Endothelial cell of umbilical vein (primary cell): ENCODE measurements at regions not wholly inside any gene's neighbourhood (a gene's known extent, or its start where the extent isn't known, plus 50 kb on each side); places are given as distances from the start of the nearest gene placed in this dataset.

Experiments
- BruUV-seq: library from RNA; stranded (reverse); fragments of 400-500 nt; replicated peaks from 2 replicates; lab custom pipeline; 2021; lab: Mats Ljungman, UMichigan
- CTCF ChIA-PET: fragments of 300-600, 350-600 bp; sonication (Branson Sonifier 250); formaldehyde crosslinking; loops from one replicate; lab custom pipeline; 2021; ENCODE audit warnings: antibody characterized with exemption, inconsistent platforms; lab: Charles Lee
- POLR2A ChIA-PET: fragments of 300-600, 350-600 bp; sonication (Branson Sonifier 250); formaldehyde crosslinking; loops from one replicate; lab custom pipeline; 2021; ENCODE audit warnings: antibody characterized with exemption, inconsistent platforms; lab: Charles Lee
- DNase-seq: peaks from one replicate; pipeline ENCODE4 v3.0.0-alpha.2; 2011; ENCODE audit warnings: low read depth, low spot score
- FAIRE-seq: peaks from 2 replicates; lab custom pipeline; 2011; peaks lifted over from hg19 to GRCh38; lab: Jason Lieb, UNC
- H2AFZ ChIP-seq: 2 replicates; pipeline ENCODE4 v1.6.0; 2012; ENCODE audit warnings: low read depth, low read length, control low read depth, inconsistent platforms
- H3K27ac ChIP-seq: 2 replicates; pipeline ENCODE4 v1.5.1; 2011; ENCODE audit warnings: low read depth, mild to moderate bottlenecking, control low read depth, low read length, moderate library complexity; ENCODE audit not compliant: insufficient read depth
- H3K27me3 ChIP-seq, 2 experiments: 2 replicates each; pipeline versions ENCODE4 v1.6.0 to v1.6.1; 2011; ENCODE audit warnings: low read length in 2 of 2, mixed read lengths in 1 of 2; ENCODE audit not compliant: control insufficient read depth in 2 of 2, insufficient read depth in 2 of 2
- H3K36me3 ChIP-seq, 2 experiments: 2 replicates in 1 of 2; 3 replicates in 1 of 2; pipeline ENCODE4 v1.5.1; 2011; ENCODE audit warnings: low read length in 2 of 2, mild to moderate bottlenecking in 1 of 2, moderate library complexity in 1 of 2; ENCODE audit not compliant: control insufficient read depth in 2 of 2, insufficient read depth in 2 of 2; ENCODE audit errors: extremely low read depth in 1 of 2
- H3K4me1 ChIP-seq: 3 replicates; pipeline ENCODE4 v1.5.1; 2011; ENCODE audit warnings: mild to moderate bottlenecking, low read length; ENCODE audit not compliant: control insufficient read depth, insufficient read depth; ENCODE audit errors: extremely low read depth
- H3K4me2 ChIP-seq: 2 replicates; pipeline ENCODE4 v1.6.1; 2011; ENCODE audit warnings: low read length, control low read depth, mixed read lengths; ENCODE audit not compliant: insufficient read depth
- H3K4me3 ChIP-seq, 3 experiments: fragments of 200-600 bp in 1 of 3; sonication (generic), shearing (Covaris generic) in 1 of 3; replicated peaks in 1 of 3; 2 replicates each; pipeline ENCODE4 v1.5.1; 2011 to 2016; ENCODE audit warnings: control low read depth in 3 of 3, low read length in 3 of 3, mild to moderate bottlenecking in 2 of 3, inconsistent platforms in 1 of 3, low read depth in 1 of 3, moderate library complexity in 1 of 3; ENCODE audit not compliant: insufficient read depth in 1 of 3
- H3K79me2 ChIP-seq: 2 replicates; pipeline ENCODE4 v1.6.0; 2012; ENCODE audit warnings: low read length, inconsistent platforms; ENCODE audit not compliant: control insufficient read depth, insufficient read depth
- H3K9ac ChIP-seq: replicated peaks from 2 replicates; pipeline ENCODE3; 2011; ENCODE audit warnings: low read length, control low read depth; ENCODE audit not compliant: insufficient read depth; ENCODE audit errors: extremely low read depth
- H3K9me1 ChIP-seq: replicated peaks from 3 replicates; pipeline ENCODE4 v1.6.0; 2011; ENCODE audit warnings: mild to moderate bottlenecking, low read length; ENCODE audit not compliant: control insufficient read depth, insufficient read depth; ENCODE audit errors: extremely low read depth
- H3K9me3 ChIP-seq: replicated peaks from 2 replicates; pipeline ENCODE4 v1.5.1; 2012; ENCODE audit warnings: low read length, inconsistent platforms; ENCODE audit not compliant: control insufficient read depth, insufficient read depth
- H4K20me1 ChIP-seq: replicated peaks from 2 replicates; pipeline ENCODE3; 2011; ENCODE audit warnings: mild to moderate bottlenecking, low read length; ENCODE audit not compliant: control insufficient read depth, insufficient read depth; ENCODE audit errors: extremely low read depth
- EZH2 ChIP-seq: IDR thresholded peaks from 2 replicates; pipeline ENCODE4 v1.6.1; 2012; ENCODE audit warnings: borderline replicate concordance, low read depth, mild to moderate bottlenecking, moderate library complexity, low read length, inconsistent platforms; ENCODE audit not compliant: severe bottlenecking
- FOS ChIP-seq: IDR thresholded peaks from 2 replicates; pipeline ENCODE4 v1.6.1; 2011; ENCODE audit warnings: mild to moderate bottlenecking, low read length, moderate library complexity, borderline replicate concordance; ENCODE audit not compliant: insufficient read depth
- GATA2 ChIP-seq: IDR thresholded peaks from 2 replicates; pipeline ENCODE4 v1.7.0; 2011; ENCODE audit warnings: low read depth, mild to moderate bottlenecking, moderate library complexity, mixed read lengths, low read length; ENCODE audit not compliant: insufficient read length, insufficient read depth
- JUN ChIP-seq: IDR thresholded peaks from 2 replicates; pipeline ENCODE4 v1.6.1; 2011; ENCODE audit warnings: borderline replicate concordance, low read depth; ENCODE audit not compliant: insufficient read length, insufficient read depth
- MYC ChIP-seq: IDR thresholded peaks from one replicate; pipeline ENCODE4 v1.6.1; 2011; ENCODE audit warnings: mild to moderate bottlenecking, low read depth, low read length
- POLR2A ChIP-seq: IDR thresholded peaks from 2 replicates; pipeline ENCODE4 v1.6.1; 2012; ENCODE audit warnings: low read depth, mild to moderate bottlenecking, control low read depth, low read length
- POLR2AphosphoS5 ChIP-seq: IDR thresholded peaks from 2 replicates; pipeline ENCODE4 v1.6.1; 2012; ENCODE audit warnings: low read depth, mild to moderate bottlenecking, control low read depth, low read length, moderate library complexity; ENCODE audit not compliant: insufficient read depth
- dilution Hi-C: fragments of 300-500 bp; cut with MboI; formaldehyde crosslinking; loops from one replicate; pipeline ENCODE4 v1.15.0; 2019; ENCODE audit warnings: low sequenced_read_pairs; ENCODE audit not compliant: extremely low pct_ligation_motif_present
- intact Hi-C: fragments of 100-400 bp; cut with micrococcal nuclease; formaldehyde crosslinking; loops from one replicate; pipeline ENCODE4 v1.10.0; 2022
- TF ChIP-seq, protein P1 (sequence below), 2 donors: IDR thresholded peaks; 1 replicate in 1 of 2; 2 replicates in 1 of 2; pipeline ENCODE4 v1.5.1; 2011; ENCODE audit warnings: low read length in 2 of 2, mild to moderate bottlenecking in 2 of 2, moderate library complexity in 2 of 2, control low read depth in 1 of 2, inconsistent platforms in 1 of 2, low read depth in 1 of 2; ENCODE audit not compliant: insufficient read depth in 1 of 2; ENCODE audit errors: extremely low read depth in 1 of 2
- TF ChIP-seq, protein P2 (sequence below): IDR thresholded peaks from 2 replicates; pipeline ENCODE4 v1.6.1; 2011; ENCODE audit not compliant: insufficient read depth, insufficient read length

DNA sequence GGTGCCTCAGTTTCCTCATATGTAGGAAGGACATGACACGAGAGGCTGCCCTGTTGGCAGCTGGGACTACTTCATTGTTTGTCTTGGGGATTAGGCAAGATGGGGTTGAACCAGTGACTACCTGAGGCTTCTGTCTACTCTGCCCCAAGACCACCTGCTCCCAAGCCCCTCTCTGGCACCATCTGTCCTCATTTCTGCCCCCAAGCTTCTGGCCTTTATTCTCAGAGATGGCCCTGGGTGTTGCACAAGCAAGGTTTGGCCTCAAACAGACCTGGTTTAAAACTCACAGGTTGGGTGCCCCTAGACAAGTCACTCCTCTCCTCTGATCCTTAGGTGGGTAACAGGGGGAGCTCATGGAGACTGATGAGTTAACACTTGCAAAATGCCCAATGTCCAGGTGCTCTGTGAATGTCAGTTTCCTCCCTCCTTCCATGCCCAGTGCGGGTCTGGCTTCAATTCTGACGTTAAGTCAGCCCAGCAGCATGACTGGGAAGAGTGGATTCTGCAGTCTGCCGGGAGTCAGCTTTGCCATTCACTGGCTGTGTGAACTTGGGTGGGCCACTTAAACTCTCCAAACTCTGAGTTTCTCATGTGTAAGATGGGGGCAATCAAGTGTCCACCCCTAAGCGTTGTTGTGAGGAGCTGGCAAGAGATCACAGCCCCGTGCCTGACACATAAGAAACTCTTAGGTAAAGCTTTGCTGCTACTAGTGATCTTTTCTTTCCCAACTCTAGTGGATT, 84.5 kb upstream of the TOX2 start:
- Histone ChIP-seq H3K27ac (no peak overlapping the region), H3K4me3 (no peak overlapping the region), H4K20me1 (no peaks in the 10 kb centered on the region), H3K4me1 (no peaks in the 10 kb centered on the region), H2AFZ (no peak overlapping the region), H3K36me3 (no peaks in the 10 kb centered on the region), H3K79me2 (no peaks in the 10 kb centered on the region), H3K9me1 (no peaks in the 10 kb centered on the region), H3K9ac (no peak overlapping the region), H3K4me2 (no peak overlapping the region), H3K9me3 (no peaks in the 10 kb centered on the region), H3K27me3 (peaks cover 4 to 9% of the 10 kb centered on the region in 2 experiments)
- TF ChIP-seq, protein P1, sequence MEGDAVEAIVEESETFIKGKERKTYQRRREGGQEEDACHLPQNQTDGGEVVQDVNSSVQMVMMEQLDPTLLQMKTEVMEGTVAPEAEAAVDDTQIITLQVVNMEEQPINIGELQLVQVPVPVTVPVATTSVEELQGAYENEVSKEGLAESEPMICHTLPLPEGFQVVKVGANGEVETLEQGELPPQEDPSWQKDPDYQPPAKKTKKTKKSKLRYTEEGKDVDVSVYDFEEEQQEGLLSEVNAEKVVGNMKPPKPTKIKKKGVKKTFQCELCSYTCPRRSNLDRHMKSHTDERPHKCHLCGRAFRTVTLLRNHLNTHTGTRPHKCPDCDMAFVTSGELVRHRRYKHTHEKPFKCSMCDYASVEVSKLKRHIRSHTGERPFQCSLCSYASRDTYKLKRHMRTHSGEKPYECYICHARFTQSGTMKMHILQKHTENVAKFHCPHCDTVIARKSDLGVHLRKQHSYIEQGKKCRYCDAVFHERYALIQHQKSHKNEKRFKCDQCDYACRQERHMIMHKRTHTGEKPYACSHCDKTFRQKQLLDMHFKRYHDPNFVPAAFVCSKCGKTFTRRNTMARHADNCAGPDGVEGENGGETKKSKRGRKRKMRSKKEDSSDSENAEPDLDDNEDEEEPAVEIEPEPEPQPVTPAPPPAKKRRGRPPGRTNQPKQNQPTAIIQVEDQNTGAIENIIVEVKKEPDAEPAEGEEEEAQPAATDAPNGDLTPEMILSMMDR (IDR thresholded peaks at IDR 0.05; ENCODE audit: extremely low read depth in 1 of 2, insufficient read depth in 1 of 2, low read depth in 1 of 2, low read length in 2 of 2): no peak
- TF ChIP-seq FOS: no peak
- no peak for TF ChIP-seq JUN
- TF ChIP-seq POLR2AphosphoS5: no peak
- no peak for TF ChIP-seq GATA2
- TF ChIP-seq, protein P2, sequence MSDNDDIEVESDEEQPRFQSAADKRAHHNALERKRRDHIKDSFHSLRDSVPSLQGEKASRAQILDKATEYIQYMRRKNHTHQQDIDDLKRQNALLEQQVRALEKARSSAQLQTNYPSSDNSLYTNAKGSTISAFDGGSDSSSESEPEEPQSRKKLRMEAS: no peak
- TF ChIP-seq POLR2A: no peak
- no peak for TF ChIP-seq EZH2
- no peak for TF ChIP-seq MYC
- FAIRE-seq (no peak), DNase-seq (no peak)
- dilution Hi-C loops (no loop called here), intact Hi-C loops (no loop called here)
- POLR2A ChIA-PET: no interaction called here
- no TSS peak for BruUV-seq
- CTCF ChIA-PET: no interaction called here
